Body of pancreas (tissue), 4 donors: ENCODE measurements at regions not wholly inside any gene's neighbourhood (a gene's known extent, or its start where the extent isn't known, plus 50 kb on each side); places are given as distances from the start of the nearest gene placed in this dataset.

Experiments used
- CTCF ChIP-seq, 7 experiments: fragments of 450-650 bp in 4 of 7; fragments of 200-600 bp in 3 of 7; sonication (generic) in 3 of 7; IDR thresholded peaks; one replicate each; pipeline ENCODE4 v1.5.1; 2016 to 2019; ENCODE audit warnings: antibody characterized with exemption in 7 of 7
- POLR2A ChIP-seq, 3 donors: fragments of 450-650 bp; IDR thresholded peaks; one replicate each; pipeline ENCODE4 v1.6.1; 2016; ENCODE audit warnings: antibody characterized with exemption in 3 of 3, mild to moderate bottlenecking in 2 of 3

- no peak for TF ChIP-seq CTCF (IDR thresholded peaks at IDR 0.05)
- TF ChIP-seq POLR2A (IDR thresholded peaks at IDR 0.05) = no peak
Measured at GRCh38 chr1:216922406-216922805, 199.2 kb upstream of the ESRRG start.
